PC-9 (cell line): ENCODE measurements at regions not wholly inside any gene's neighbourhood (a gene's known extent, or its start where the extent isn't known, plus 50 kb on each side); places are given as distances from the start of the nearest gene placed in this dataset.

ENCODE experiments used
- BruUV-seq: library from RNA; stranded (reverse); fragments of 400-500 nt; replicated peaks from 2 replicates; lab custom pipeline; 2021; lab: Mats Ljungman, UMichigan
- CTCF ChIA-PET: fragments of 300-600 bp; sonication (Branson Sonifier 250); formaldehyde crosslinking; loops from one replicate; lab custom pipeline; 2022; ENCODE audit warnings: antibody characterized with exemption; lab: Charles Lee
- POLR2A ChIA-PET: fragments of 300-600 bp; sonication (Branson Sonifier 250); formaldehyde crosslinking; loops from one replicate; lab custom pipeline; 2022; ENCODE audit warnings: antibody characterized with exemption; ENCODE audit not compliant: unreplicated experiment; lab: Charles Lee
- DNase-seq, 2 experiments: peaks; one replicate each; pipeline versions ENCODE4 v3.0.0 to v3.0.0-alpha.2; 2015 to 2022; ENCODE audit warnings: mixed read lengths in 1 of 2
- H2AFZ ChIP-seq: fragments of 200-600 bp; sonication (generic); 2 replicates; pipeline ENCODE4 v1.8.1; 2017; ENCODE audit warnings: antibody characterized with exemption
- H3F3A ChIP-seq: fragments of 200-600 bp; sonication (generic); 2 replicates; pipeline ENCODE4 v1.8.1; 2017; ENCODE audit warnings: antibody characterized with exemption, mild to moderate bottlenecking, low read depth; ENCODE audit not compliant: insufficient read depth
- H3K27ac ChIP-seq: fragments of 200-600 bp; sonication (generic); 2 replicates; pipeline ENCODE4 v1.6.1; 2016; ENCODE audit warnings: mixed run types
- H3K27me3 ChIP-seq: fragments of 200-600 bp; sonication (generic); 2 replicates; pipeline ENCODE4 v1.6.1; 2016; ENCODE audit warnings: low read depth, mixed run types; ENCODE audit not compliant: insufficient read depth
- H3K36me3 ChIP-seq: fragments of 200-600 bp; sonication (generic); 2 replicates; pipeline ENCODE4 v1.6.1; 2016; ENCODE audit warnings: low read depth, mixed run types
- H3K4me1 ChIP-seq: fragments of 200-600 bp; sonication (generic); replicated peaks from 2 replicates; pipeline ENCODE4 v1.6.1; 2016; ENCODE audit warnings: mixed run types; ENCODE audit not compliant: insufficient read depth
- H3K4me2 ChIP-seq: fragments of 200-600 bp; sonication (generic); 2 replicates; pipeline ENCODE4 v1.6.1; 2017; ENCODE audit warnings: mixed run types
- H3K4me3 ChIP-seq: fragments of 200-600 bp; sonication (generic); 2 replicates; pipeline ENCODE4 v1.6.1; 2016; ENCODE audit warnings: mixed run types
- H3K79me2 ChIP-seq: fragments of 200-600 bp; sonication (generic); 2 replicates; pipeline ENCODE4 v1.6.1; 2017; ENCODE audit warnings: low read depth, mixed run types
- H3K9me2 ChIP-seq: fragments of 200-600 bp; sonication (generic); 2 replicates; pipeline ENCODE4 v1.8.1; 2017; ENCODE audit warnings: mild to moderate bottlenecking; ENCODE audit not compliant: insufficient read depth
- H3K9me3 ChIP-seq: fragments of 200-600 bp; sonication (generic); 2 replicates; pipeline ENCODE4 v1.8.1; 2016; ENCODE audit warnings: low read depth; ENCODE audit not compliant: insufficient read depth
- H4K20me1 ChIP-seq: fragments of 200-600 bp; sonication (generic); 2 replicates; pipeline ENCODE4 v1.8.1; 2017; ENCODE audit not compliant: insufficient read depth
- EZH2 ChIP-seq: fragments of 200-600 bp; sonication (generic); IDR thresholded peaks from 2 replicates; pipeline ENCODE4 v1.8.0; 2017; ENCODE audit warnings: antibody characterized with exemption, low read depth
- intact Hi-C: fragments of 100-400 bp; cut with micrococcal nuclease; formaldehyde crosslinking; loops from one replicate; pipeline ENCODE4 v1.10.0; 2022; ENCODE audit not compliant: unreplicated experiment
- TF ChIP-seq, protein P1 (sequence below): fragments of 200-600 bp; sonication (generic); conservative IDR thresholded peaks from 2 replicates; pipeline ENCODE4 v1.6.1; 2017; ENCODE audit warnings: mixed run types, antibody characterized with exemption, mild to moderate bottlenecking, moderate library complexity

DNA sequence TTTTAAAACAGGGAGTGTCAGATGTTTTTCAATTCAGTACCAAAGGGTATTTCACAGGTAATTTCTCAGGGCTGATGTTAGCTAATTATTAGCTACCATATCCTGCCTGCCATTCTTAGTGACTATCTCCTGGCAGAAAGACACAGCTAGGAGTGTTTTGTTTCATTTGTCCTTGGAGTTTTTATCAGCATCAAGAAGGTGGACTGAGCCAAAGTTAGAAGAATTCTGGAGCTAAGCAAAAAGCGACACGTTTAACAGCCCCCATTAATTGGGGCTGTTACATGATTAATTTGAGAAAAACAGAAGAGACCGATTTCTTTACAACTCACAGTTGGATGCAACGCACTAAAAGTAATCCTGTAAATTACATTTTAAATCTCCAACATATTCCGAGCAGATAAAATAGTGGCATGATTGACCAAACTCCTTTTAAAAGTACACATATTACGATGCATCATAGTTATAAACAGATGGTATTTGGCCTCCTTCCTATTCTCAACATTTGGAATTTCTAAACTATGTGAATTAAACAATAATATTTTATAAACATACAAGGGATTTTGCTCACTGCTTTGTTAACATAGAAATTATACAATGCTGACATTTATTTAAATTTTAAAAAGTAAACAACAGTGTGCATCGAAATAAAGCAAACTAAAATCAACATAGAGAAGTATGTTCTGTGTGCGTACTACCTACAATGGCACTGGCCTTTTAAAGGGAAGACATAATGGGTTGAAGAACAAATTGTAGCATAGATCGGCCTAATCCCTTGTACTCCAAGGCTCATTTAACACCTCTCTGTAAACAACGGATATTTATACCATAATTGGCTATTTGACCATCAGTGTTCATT is 585.1 kb downstream of the ZEB2 start:
- H3K9me3 ChIP-seq: no peaks in the 10 kb centered on the region
- no peak for TF ChIP-seq EZH2
- TF ChIP-seq, protein P1, sequence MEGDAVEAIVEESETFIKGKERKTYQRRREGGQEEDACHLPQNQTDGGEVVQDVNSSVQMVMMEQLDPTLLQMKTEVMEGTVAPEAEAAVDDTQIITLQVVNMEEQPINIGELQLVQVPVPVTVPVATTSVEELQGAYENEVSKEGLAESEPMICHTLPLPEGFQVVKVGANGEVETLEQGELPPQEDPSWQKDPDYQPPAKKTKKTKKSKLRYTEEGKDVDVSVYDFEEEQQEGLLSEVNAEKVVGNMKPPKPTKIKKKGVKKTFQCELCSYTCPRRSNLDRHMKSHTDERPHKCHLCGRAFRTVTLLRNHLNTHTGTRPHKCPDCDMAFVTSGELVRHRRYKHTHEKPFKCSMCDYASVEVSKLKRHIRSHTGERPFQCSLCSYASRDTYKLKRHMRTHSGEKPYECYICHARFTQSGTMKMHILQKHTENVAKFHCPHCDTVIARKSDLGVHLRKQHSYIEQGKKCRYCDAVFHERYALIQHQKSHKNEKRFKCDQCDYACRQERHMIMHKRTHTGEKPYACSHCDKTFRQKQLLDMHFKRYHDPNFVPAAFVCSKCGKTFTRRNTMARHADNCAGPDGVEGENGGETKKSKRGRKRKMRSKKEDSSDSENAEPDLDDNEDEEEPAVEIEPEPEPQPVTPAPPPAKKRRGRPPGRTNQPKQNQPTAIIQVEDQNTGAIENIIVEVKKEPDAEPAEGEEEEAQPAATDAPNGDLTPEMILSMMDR: no peak
- no peaks in the 10 kb centered on the region for H3F3A ChIP-seq
- intact Hi-C loops: no loop called here
- no peaks in the 10 kb centered on the region for H4K20me1 ChIP-seq
- no peaks in the 10 kb centered on the region for H3K4me1 ChIP-seq
- H3K27me3 ChIP-seq: no peaks in the 10 kb centered on the region
- ChIA-PET CTCF (no interaction called here), POLR2A (no interaction called here)
- no peaks in the 10 kb centered on the region; the same call in 1 of the 2 replicates for H3K9me2 ChIP-seq
- H3K4me3 ChIP-seq: no peak overlapping the region
- DNase-seq: no peak
- H2AFZ ChIP-seq: no peak overlapping the region
- H3K36me3 ChIP-seq: no peaks in the 10 kb centered on the region
- BruUV-seq: no TSS peak
- H3K79me2 ChIP-seq: no peaks in the 10 kb centered on the region
- no peak overlapping the region for H3K27ac ChIP-seq
- H3K4me2 ChIP-seq: no peak overlapping the region

- POLR2A ChIA-PET: no interaction called here
- BruUV-seq: no TSS peak
- no peaks in the 10 kb centered on the region; the same call in 1 of the 2 replicates for H3K9me2 ChIP-seq
Observed at GRCh38 chr2:143933946-143934569, 585.9 kb downstream of the ZEB2 start.

GRCh38 chr2:143930891-143931290 is 589.0 kb downstream of the ZEB2 start:
- TF ChIP-seq EZH2: no peak
- TF ChIP-seq, protein P1: no peak
- Histone ChIP-seq H2AFZ (no peak overlapping the region), H3K27ac (no peak overlapping the region), H4K20me1 (no peaks in the 10 kb centered on the region), H3K79me2 (no peaks in the 10 kb centered on the region), H3F3A (no peaks in the 10 kb centered on the region), H3K36me3 (no peaks in the 10 kb centered on the region), H3K27me3 (no peaks in the 10 kb centered on the region), H3K4me2 (no peak overlapping the region), H3K4me1 (no peaks in the 10 kb centered on the region), H3K9me2 (no peaks in the 10 kb centered on the region; the same call in 1 of the 2 replicates), H3K9me3 (no peaks in the 10 kb centered on the region), H3K4me3 (no peak overlapping the region)
- ChIA-PET CTCF (no interaction called here), POLR2A (no interaction called here)
- intact Hi-C loops: no loop called here
- no TSS peak for BruUV-seq
- no peak for DNase-seq

More at GRCh38 chr2:143933946-143934569, 585.9 kb downstream of the ZEB2 start:
- Histone ChIP-seq H2AFZ (no peak overlapping the region), H3K36me3 (no peaks in the 10 kb centered on the region), H3K4me3 (no peak overlapping the region), H3K27ac (no peak overlapping the region), H4K20me1 (no peaks in the 10 kb centered on the region), H3F3A (no peaks in the 10 kb centered on the region), H3K9me3 (no peaks in the 10 kb centered on the region), H3K27me3 (no peaks in the 10 kb centered on the region), H3K4me2 (no peak overlapping the region), H3K79me2 (no peaks in the 10 kb centered on the region), H3K4me1 (no peaks in the 10 kb centered on the region)
- CTCF ChIA-PET: no interaction called here
- TF ChIP-seq, protein P1: no peak
- TF ChIP-seq EZH2: no peak
- intact Hi-C loops: no loop called here
- no peak for DNase-seq
